GM10266 (cell line): ENCODE measurements at regions not wholly inside any gene's neighbourhood (a gene's known extent, or its start where the extent isn't known, plus 50 kb on each side); places are given as distances from the start of the nearest gene placed in this dataset.

ENCODE experiments used
- DNase-seq: peaks from one replicate; pipeline ENCODE4 v3.0.0; 2012; ENCODE audit errors: extremely low spot score
- CTCF ChIP-seq: IDR thresholded peaks from 2 replicates; pipeline ENCODE4 v1.5.1; 2012; ENCODE audit warnings: mild to moderate bottlenecking, low read depth; ENCODE audit not compliant: control insufficient read depth, insufficient read depth; ENCODE audit errors: missing control alignments

GRCh38 chr7:63039882-63040281 is 958.8 kb upstream of the ZNF722 start:
- DNase-seq: no peak
- TF ChIP-seq CTCF: no peak

GRCh38 chr7:63040336-63040735 is 958.3 kb upstream of the ZNF722 start:
- DNase-seq: no peak
- TF ChIP-seq CTCF: no peak

GRCh38 chr7:63040966-63041610 is 957.6 kb upstream of the ZNF722 start:
- no peak for TF ChIP-seq CTCF
- no peak for DNase-seq

- TF ChIP-seq CTCF: no peak
- no peak for DNase-seq
These were observed 956.9 kb upstream of the ZNF722 start for GRCh38 chr7:63041786-63042185.

- no peak for DNase-seq
- TF ChIP-seq CTCF: no peak
These were observed 955.7 kb upstream of the ZNF722 start for GRCh38 chr7:63042730-63043511.

- no peak for TF ChIP-seq CTCF
- no peak for DNase-seq
These were observed 954.7 kb upstream of the ZNF722 start for GRCh38 chr7:63043657-63044543.
